ENCODE measurements at regions not wholly inside any gene's neighbourhood (a gene's known extent, or its start where the extent isn't known, plus 50 kb on each side); places are given as distances from the start of the nearest gene placed in this dataset.

GRCh38 chr11:80074837-80075236 is 634.0 kb upstream of the TENM4 start:
- TF ChIP-seq TAF1 (IDR thresholded peaks at IDR 0.05; ENCODE audit: low read depth) = no peak
- no peak for TF ChIP-seq RAD21 (IDR thresholded peaks at IDR 0.05; ENCODE audit: low read depth)
- no peak for TF ChIP-seq REST (IDR thresholded peaks at IDR 0.05; ENCODE audit: low read depth)
- TF ChIP-seq CREB1 (IDR thresholded peaks at IDR 0.05; ENCODE audit: low read depth) = no peak
- TF ChIP-seq NFIC (IDR thresholded peaks at IDR 0.05) = no peak
- TF ChIP-seq EP300 (IDR thresholded peaks at IDR 0.05; ENCODE audit: borderline replicate concordance) = no peak
- no peak for TF ChIP-seq YY1 (IDR thresholded peaks at IDR 0.05; ENCODE audit: low read depth)
- TF ChIP-seq MAX (IDR thresholded peaks at IDR 0.05) = no peak
- no peak for TF ChIP-seq FOXM1 (IDR thresholded peaks at IDR 0.05; ENCODE audit: borderline replicate concordance, low read depth)
- TF ChIP-seq TCF12 (IDR thresholded peaks at IDR 0.05; ENCODE audit: low read depth) = no peak
- TF ChIP-seq CEBPB (IDR thresholded peaks at IDR 0.05) = no peak

Measured in Ishikawa (cell line).